ENCODE measurements at regions not wholly inside any gene's neighbourhood (a gene's known extent, or its start where the extent isn't known, plus 50 kb on each side); places are given as distances from the start of the nearest gene placed in this dataset.

GRCh38 chr1:188062456-188062855, 1233.7 kb downstream of the PLA2G4A start:
- FAIRE-seq: no peak
- DNase-seq (ENCODE audit: insufficient read length): no peak
- no peak for TF ChIP-seq POLR2A (IDR thresholded peaks at IDR 0.05; ENCODE audit: low read depth, low read length)
- no peak for TF ChIP-seq TAF1 (IDR thresholded peaks at IDR 0.05; ENCODE audit: borderline replicate concordance, low read depth, low read length)
- no peak for TF ChIP-seq POLR2AphosphoS5 (IDR thresholded peaks at IDR 0.05; ENCODE audit: low read depth, low read length)

GRCh38 chr1:188065917-188066316, 1237.2 kb downstream of the PLA2G4A start:
- FAIRE-seq: no peak
- TF ChIP-seq POLR2AphosphoS5 (IDR thresholded peaks at IDR 0.05; ENCODE audit: low read depth, low read length) (no peak), TAF1 (IDR thresholded peaks at IDR 0.05; ENCODE audit: borderline replicate concordance, low read depth, low read length) (no peak), POLR2A (IDR thresholded peaks at IDR 0.05; ENCODE audit: low read depth, low read length) (no peak)
- no peak for DNase-seq (ENCODE audit: insufficient read length)

- no peak for DNase-seq (ENCODE audit: insufficient read length)
- no peak for FAIRE-seq
- TF ChIP-seq TAF1 (IDR thresholded peaks at IDR 0.05; ENCODE audit: borderline replicate concordance, low read depth, low read length) (no peak), POLR2A (IDR thresholded peaks at IDR 0.05; ENCODE audit: low read depth, low read length) (no peak), POLR2AphosphoS5 (IDR thresholded peaks at IDR 0.05; ENCODE audit: low read depth, low read length) (no peak)
These were observed 1242.1 kb downstream of the PLA2G4A start for GRCh38 chr1:188070848-188071247.

GRCh38 chr1:188089015-188089414, 1260.3 kb downstream of the PLA2G4A start:
- DNase-seq (ENCODE audit: insufficient read length) (no peak), FAIRE-seq (no peak)
- TF ChIP-seq POLR2A (IDR thresholded peaks at IDR 0.05; ENCODE audit: low read depth, low read length) (no peak), TAF1 (IDR thresholded peaks at IDR 0.05; ENCODE audit: borderline replicate concordance, low read depth, low read length) (no peak), POLR2AphosphoS5 (IDR thresholded peaks at IDR 0.05; ENCODE audit: low read depth, low read length) (no peak)

- DNase-seq (ENCODE audit: insufficient read length) (no peak), FAIRE-seq (no peak)
- TF ChIP-seq POLR2AphosphoS5 (IDR thresholded peaks at IDR 0.05; ENCODE audit: low read depth, low read length): no peak
- TF ChIP-seq TAF1 (IDR thresholded peaks at IDR 0.05; ENCODE audit: borderline replicate concordance, low read depth, low read length): no peak
- no peak for TF ChIP-seq POLR2A (IDR thresholded peaks at IDR 0.05; ENCODE audit: low read depth, low read length)
These were observed 1260.7 kb downstream of the PLA2G4A start for GRCh38 chr1:188089461-188089860.

- FAIRE-seq (no peak), DNase-seq (ENCODE audit: insufficient read length) (no peak)
- TF ChIP-seq TAF1 (IDR thresholded peaks at IDR 0.05; ENCODE audit: borderline replicate concordance, low read depth, low read length): no peak
- no peak for TF ChIP-seq POLR2AphosphoS5 (IDR thresholded peaks at IDR 0.05; ENCODE audit: low read depth, low read length)
- TF ChIP-seq POLR2A (IDR thresholded peaks at IDR 0.05; ENCODE audit: low read depth, low read length): no peak
These were observed 1267.8 kb downstream of the PLA2G4A start for GRCh38 chr1:188096521-188096920.

- FAIRE-seq: no peak
These were observed 1288.7 kb downstream of the PLA2G4A start for GRCh38 chr1:188117436-188117835.

GRCh38 chr1:188122646-188123045, 1293.9 kb downstream of the PLA2G4A start:
- DNase-seq (ENCODE audit: insufficient read length): no peak
- TF ChIP-seq POLR2A (IDR thresholded peaks at IDR 0.05; ENCODE audit: low read depth, low read length) (no peak), POLR2AphosphoS5 (IDR thresholded peaks at IDR 0.05; ENCODE audit: low read depth, low read length) (no peak), TAF1 (IDR thresholded peaks at IDR 0.05; ENCODE audit: borderline replicate concordance, low read depth, low read length) (no peak)
- FAIRE-seq: no peak

More at GRCh38 chr1:188117436-188117835, 1288.7 kb downstream of the PLA2G4A start:
- no peak for DNase-seq (ENCODE audit: insufficient read length)
- no peak for TF ChIP-seq POLR2AphosphoS5 (IDR thresholded peaks at IDR 0.05; ENCODE audit: low read depth, low read length)
- TF ChIP-seq POLR2A (IDR thresholded peaks at IDR 0.05; ENCODE audit: low read depth, low read length): no peak
- no peak for TF ChIP-seq TAF1 (IDR thresholded peaks at IDR 0.05; ENCODE audit: borderline replicate concordance, low read depth, low read length)

- no peak for DNase-seq (ENCODE audit: insufficient read length)
- TF ChIP-seq TAF1 (IDR thresholded peaks at IDR 0.05; ENCODE audit: borderline replicate concordance, low read depth, low read length) (no peak), POLR2A (IDR thresholded peaks at IDR 0.05; ENCODE audit: low read depth, low read length) (no peak), POLR2AphosphoS5 (IDR thresholded peaks at IDR 0.05; ENCODE audit: low read depth, low read length) (no peak)
- FAIRE-seq: no peak
These were observed 1298.8 kb downstream of the PLA2G4A start for GRCh38 chr1:188127507-188127906.

GRCh38 chr1:188128761-188129160, 1300.0 kb downstream of the PLA2G4A start:
- TF ChIP-seq TAF1 (IDR thresholded peaks at IDR 0.05; ENCODE audit: borderline replicate concordance, low read depth, low read length) (no peak), POLR2A (IDR thresholded peaks at IDR 0.05; ENCODE audit: low read depth, low read length) (no peak), POLR2AphosphoS5 (IDR thresholded peaks at IDR 0.05; ENCODE audit: low read depth, low read length) (no peak)
- FAIRE-seq (no peak), DNase-seq (ENCODE audit: insufficient read length) (no peak)

GRCh38 chr1:188129856-188130838, 1301.4 kb downstream of the PLA2G4A start:
- FAIRE-seq: no peak
- DNase-seq (ENCODE audit: insufficient read length): no peak
- TF ChIP-seq POLR2AphosphoS5 (IDR thresholded peaks at IDR 0.05; ENCODE audit: low read depth, low read length) (no peak), TAF1 (IDR thresholded peaks at IDR 0.05; ENCODE audit: borderline replicate concordance, low read depth, low read length) (no peak), POLR2A (IDR thresholded peaks at IDR 0.05; ENCODE audit: low read depth, low read length) (no peak)

GRCh38 chr1:188137221-188137620, 1308.5 kb downstream of the PLA2G4A start:
- TF ChIP-seq TAF1 (IDR thresholded peaks at IDR 0.05; ENCODE audit: borderline replicate concordance, low read depth, low read length): no peak
- no peak for TF ChIP-seq POLR2AphosphoS5 (IDR thresholded peaks at IDR 0.05; ENCODE audit: low read depth, low read length)
- TF ChIP-seq POLR2A (IDR thresholded peaks at IDR 0.05; ENCODE audit: low read depth, low read length): no peak
- no peak for DNase-seq (ENCODE audit: insufficient read length)
- no peak for FAIRE-seq

All from GM12892 (cell line).